ENCODE measurements at regions not wholly inside any gene's neighbourhood (a gene's known extent, or its start where the extent isn't known, plus 50 kb on each side); places are given as distances from the start of the nearest gene placed in this dataset.

- H3K9ac ChIP-seq (ENCODE audit: low read length) = no peak overlapping the region
- H4K20me1 ChIP-seq (ENCODE audit: insufficient read depth, low read length) = no peaks in the 10 kb centered on the region
- H3K36me3 ChIP-seq (ENCODE audit: insufficient read depth, low read length) = no peaks in the 10 kb centered on the region
- no peak overlapping the region for H3K4me3 ChIP-seq (ENCODE audit: low read depth, low read length, poor library complexity, severe bottlenecking)
- H3K9me3 ChIP-seq (ENCODE audit: low read length) = no peaks in the 10 kb centered on the region
- no peaks in the 10 kb centered on the region for H3F3A ChIP-seq (ENCODE audit: insufficient read depth, low read length)
- H3K79me2 ChIP-seq (ENCODE audit: insufficient read depth, low read length) = no peaks in the 10 kb centered on the region
- H2AFZ ChIP-seq (ENCODE audit: low read length) = no peak overlapping the region
- no peaks in the 10 kb centered on the region for H3K4me1 ChIP-seq (ENCODE audit: insufficient read depth, low read length, severe bottlenecking)
- H3K9me2 ChIP-seq (ENCODE audit: low read depth, low read length) = no peaks in the 10 kb centered on the region
- H3K27ac ChIP-seq (ENCODE audit: low read depth, low read length, poor library complexity, severe bottlenecking) = no peak overlapping the region
- no peak for TF ChIP-seq CTCF (IDR thresholded peaks at IDR 0.05; ENCODE audit: low read length)
- no peaks in the 10 kb centered on the region for H3K27me3 ChIP-seq (ENCODE audit: insufficient read depth, low read length)
- H3K4me2 ChIP-seq (ENCODE audit: low read length) = no peak overlapping the region
These were observed 944.3 kb downstream of the GATA3 start for GRCh38 chr10:8998751-8999150.

GRCh38 chr10:9003122-9003521 is 948.6 kb downstream of the GATA3 start:
- Histone ChIP-seq H3K9ac (ENCODE audit: low read length) (no peak overlapping the region), H3K4me3 (ENCODE audit: low read depth, low read length, poor library complexity, severe bottlenecking) (no peak overlapping the region), H3K4me2 (ENCODE audit: low read length) (no peak overlapping the region), H3K4me1 (ENCODE audit: insufficient read depth, low read length, severe bottlenecking) (no peaks in the 10 kb centered on the region), H3K9me3 (ENCODE audit: low read length) (no peaks in the 10 kb centered on the region), H4K20me1 (ENCODE audit: insufficient read depth, low read length) (no peaks in the 10 kb centered on the region), H3F3A (ENCODE audit: insufficient read depth, low read length) (no peaks in the 10 kb centered on the region), H2AFZ (ENCODE audit: low read length) (no peak overlapping the region), H3K27ac (ENCODE audit: low read depth, low read length, poor library complexity, severe bottlenecking) (no peak overlapping the region), H3K9me2 (ENCODE audit: low read depth, low read length) (no peaks in the 10 kb centered on the region), H3K27me3 (ENCODE audit: insufficient read depth, low read length) (no peaks in the 10 kb centered on the region), H3K79me2 (ENCODE audit: insufficient read depth, low read length) (no peaks in the 10 kb centered on the region), H3K36me3 (ENCODE audit: insufficient read depth, low read length) (no peaks in the 10 kb centered on the region)
- no peak for TF ChIP-seq EZH2 (IDR thresholded peaks at IDR 0.05; ENCODE audit: borderline replicate concordance, low read length)
- no peak for TF ChIP-seq CTCF (IDR thresholded peaks at IDR 0.05; ENCODE audit: low read length)

- TF ChIP-seq EZH2 (IDR thresholded peaks at IDR 0.05; ENCODE audit: borderline replicate concordance, low read length) (no peak), CTCF (IDR thresholded peaks at IDR 0.05; ENCODE audit: low read length) (no peak)
- Histone ChIP-seq H2AFZ (ENCODE audit: low read length) (no peak overlapping the region), H3K27ac (ENCODE audit: low read depth, low read length, poor library complexity, severe bottlenecking) (no peak overlapping the region), H3K9me2 (ENCODE audit: low read depth, low read length) (no peaks in the 10 kb centered on the region), H3K9ac (ENCODE audit: low read length) (no peak overlapping the region), H3K27me3 (ENCODE audit: insufficient read depth, low read length) (no peaks in the 10 kb centered on the region), H3K9me3 (ENCODE audit: low read length) (no peaks in the 10 kb centered on the region), H3K4me1 (ENCODE audit: insufficient read depth, low read length, severe bottlenecking) (no peaks in the 10 kb centered on the region), H4K20me1 (ENCODE audit: insufficient read depth, low read length) (no peaks in the 10 kb centered on the region), H3K4me2 (ENCODE audit: low read length) (no peak overlapping the region), H3K36me3 (ENCODE audit: insufficient read depth, low read length) (no peaks in the 10 kb centered on the region), H3K4me3 (ENCODE audit: low read depth, low read length, poor library complexity, severe bottlenecking) (no peak overlapping the region), H3F3A (ENCODE audit: insufficient read depth, low read length) (no peaks in the 10 kb centered on the region), H3K79me2 (ENCODE audit: insufficient read depth, low read length) (no peaks in the 10 kb centered on the region)
These were observed 950.2 kb downstream of the GATA3 start for GRCh38 chr10:9004736-9005135.
